NB4 (cell line): ENCODE measurements at regions not wholly inside any gene's neighbourhood (a gene's known extent, or its start where the extent isn't known, plus 50 kb on each side); places are given as distances from the start of the nearest gene placed in this dataset.

Experiments
- DNase-seq: peaks from one replicate; pipeline ENCODE4 v3.0.0; 2010; ENCODE audit warnings: low read depth
- H3K4me3 ChIP-seq: one replicate; pipeline ENCODE4 v1.5.1; 2011; ENCODE audit warnings: mild to moderate bottlenecking, low read depth, low read length, moderate library complexity
- CTCF ChIP-seq: IDR thresholded peaks from one replicate; pipeline ENCODE4 v1.5.1; 2012; ENCODE audit warnings: low read depth, low read length
- MAX ChIP-seq: IDR thresholded peaks from 2 replicates; pipeline ENCODE4 v1.6.1; 2011; ENCODE audit warnings: low read depth, low read length
- MYC ChIP-seq: IDR thresholded peaks from 2 replicates; pipeline ENCODE4 v1.6.1; 2011; ENCODE audit warnings: low read depth, low read length
- POLR2A ChIP-seq: IDR thresholded peaks from 2 replicates; pipeline ENCODE4 v1.6.1; 2011; ENCODE audit warnings: mild to moderate bottlenecking; ENCODE audit not compliant: insufficient read length; ENCODE audit errors: extremely low read depth

GRCh38 chr5:89934069-89934468 lies 475.5 kb downstream of the CETN3 start:
- DNase-seq, result no peak
- no peak overlapping the region for H3K4me3 ChIP-seq
- TF ChIP-seq POLR2A, result no peak
- TF ChIP-seq MAX, result no peak
- TF ChIP-seq MYC, result no peak
- no peak for TF ChIP-seq CTCF

- DNase-seq, result no peak
- no peak overlapping the region for H3K4me3 ChIP-seq
- TF ChIP-seq MAX (no peak), MYC (no peak)
Measured at GRCh38 chr5:89932771-89933181, 476.8 kb downstream of the CETN3 start.

GRCh38 chr5:89930591-89931392 lies 478.8 kb downstream of the CETN3 start:
- no peak for DNase-seq
- H3K4me3 ChIP-seq, result no peak overlapping the region
- TF ChIP-seq POLR2A (no peak), CTCF (no peak), MAX (no peak), MYC (no peak)

- TF ChIP-seq CTCF, result no peak
- no peak for TF ChIP-seq MAX
- no peak for TF ChIP-seq POLR2A
- no peak for TF ChIP-seq MYC
- no peak for DNase-seq
- H3K4me3 ChIP-seq, result no peak overlapping the region
Measured at GRCh38 chr5:89929834-89930233, 479.7 kb downstream of the CETN3 start.

- H3K4me3 ChIP-seq, result no peak overlapping the region
- no peak for TF ChIP-seq CTCF
- no peak for TF ChIP-seq MYC
- TF ChIP-seq MAX, result no peak
- no peak for TF ChIP-seq POLR2A
- no peak for DNase-seq
Measured at GRCh38 chr5:89929173-89929572, 480.4 kb downstream of the CETN3 start.

GRCh38 chr5:89922161-89922560 lies 487.4 kb downstream of the CETN3 start:
- TF ChIP-seq MAX (no peak), MYC (no peak), POLR2A (no peak), CTCF (no peak)
- H3K4me3 ChIP-seq, result no peak overlapping the region
- no peak for DNase-seq
